ENCODE measurements at regions not wholly inside any gene's neighbourhood (a gene's known extent, or its start where the extent isn't known, plus 50 kb on each side); places are given as distances from the start of the nearest gene placed in this dataset.
A peak's percentile ranks its signal among the peaks of the same experiment; 100 is the strongest.

GRCh38 chr10:31644931-31645633, 283.5 kb downstream of the ARHGAP12 start:
- H3K4me1 ChIP-seq: no peaks in the 10 kb centered on the region
- TF ChIP-seq CTCF (IDR thresholded peaks at IDR 0.05): no peak
- no peak overlapping the region for H3K27ac ChIP-seq

GRCh38 chr10:31642281-31642680, 286.4 kb downstream of the ARHGAP12 start:
- DNase-seq (no peak), ATAC-seq (no peak)
- intact Hi-C loops (cut with DNase I): no loop called here
- TF ChIP-seq CTCF (IDR thresholded peaks at IDR 0.05): no peak
- WGBS, 3 donors: 80 to 91% (median 90%) methylated on average over 1 of the region's 1 CpG
- peaks cover 7% of the 10 kb centered on the region for H3K9me3 ChIP-seq
- H3K27ac ChIP-seq: no peak overlapping the region
- H3K27me3 ChIP-seq (ENCODE audit: insufficient read depth in 3 of 3, low read length in 2 of 3): no peaks in the 10 kb centered on the region
- H3K4me1 ChIP-seq: no peaks in the 10 kb centered on the region
- no peak overlapping the region for H3K4me3 ChIP-seq
- no peaks in the 10 kb centered on the region for H3K36me3 ChIP-seq (ENCODE audit: insufficient read depth in 1 of 2, low read depth in 1 of 2)

More at GRCh38 chr10:31644931-31645633, 283.5 kb downstream of the ARHGAP12 start:
- ATAC-seq: peak in 3 of 4 donors; percentile 25 to 66 (median 43)
- 84 to 95% (median 93%) methylated on average over 4 of the region's 4 CpGs for WGBS, 3 donors
- Histone ChIP-seq H3K9me3 (peaks cover 2% of the 10 kb centered on the region), H3K36me3 (ENCODE audit: insufficient read depth in 1 of 2, low read depth in 1 of 2) (no peaks in the 10 kb centered on the region), H3K27me3 (ENCODE audit: insufficient read depth in 3 of 3, low read length in 2 of 3) (no peaks in the 10 kb centered on the region), H3K4me3 (no peak overlapping the region)
- intact Hi-C loops (cut with DNase I): no loop called here
- DNase-seq: no peak

- DNase-seq (no peak), ATAC-seq (no peak)
- H3K36me3 ChIP-seq (ENCODE audit: insufficient read depth in 1 of 2, low read depth in 1 of 2): no peaks in the 10 kb centered on the region
- no peaks in the 10 kb centered on the region for H3K27me3 ChIP-seq (ENCODE audit: insufficient read depth in 3 of 3, low read length in 2 of 3)
- no peak overlapping the region for H3K4me3 ChIP-seq
- WGBS, 3 donors: 67 to 73% (median 73%) methylated on average over 2 of the region's 2 CpGs
- peaks cover 7% of the 10 kb centered on the region for H3K9me3 ChIP-seq
- intact Hi-C loops (cut with DNase I): no loop called here
- peaks cover 6% of the 10 kb centered on the region for H3K4me1 ChIP-seq
- TF ChIP-seq CTCF (IDR thresholded peaks at IDR 0.05): no peak
- no peak overlapping the region for H3K27ac ChIP-seq
These were observed 293.1 kb downstream of the ARHGAP12 start for GRCh38 chr10:31635415-31636065.

GRCh38 chr10:31635009-31635408, 293.6 kb downstream of the ARHGAP12 start:
- peaks cover 6% of the 10 kb centered on the region for H3K4me1 ChIP-seq
- intact Hi-C loops (cut with DNase I): no loop called here
- H3K36me3 ChIP-seq (ENCODE audit: insufficient read depth in 1 of 2, low read depth in 1 of 2): no peaks in the 10 kb centered on the region
- peaks cover 4% of the 10 kb centered on the region for H3K9me3 ChIP-seq
- 62 to 78% (median 70%) methylated on average over 1 of the region's 1 CpG for WGBS, 3 donors
- ATAC-seq (no peak), DNase-seq (no peak)
- H3K4me3 ChIP-seq: no peak overlapping the region
- TF ChIP-seq CTCF (IDR thresholded peaks at IDR 0.05): no peak
- H3K27me3 ChIP-seq (ENCODE audit: insufficient read depth in 3 of 3, low read length in 2 of 3): no peaks in the 10 kb centered on the region
- no peak overlapping the region for H3K27ac ChIP-seq

Measured in psoas muscle (tissue), 7 donors.